HFFc6 (cell line): ENCODE measurements at regions not wholly inside any gene's neighbourhood (a gene's known extent, or its start where the extent isn't known, plus 50 kb on each side); places are given as distances from the start of the nearest gene placed in this dataset.
A peak's percentile ranks its signal among the peaks of the same experiment; 100 is the strongest.
"Not testable (repeated sequence)": the region's sequence is repeated elsewhere in the genome, so short reads cannot be mapped to it uniquely, and the experiment has no call there.

ENCODE experiments used
- DNase-seq: peaks from one replicate; pipeline ENCODE4 v3.0.0-alpha.2; 2018
- H3K27ac Mint-ChIP-seq: 2 replicates; pipeline ENCODE4 v1.8.0; 2020; ENCODE audit warnings: mild to moderate bottlenecking, mixed read lengths
- H3K27me3 Mint-ChIP-seq: 2 replicates; pipeline ENCODE4 v1.8.0; 2021; ENCODE audit warnings: mild to moderate bottlenecking, moderate library complexity, mixed read lengths; ENCODE audit not compliant: insufficient read depth
- H3K36me3 Mint-ChIP-seq: 2 replicates; pipeline ENCODE4 v1.8.0; 2021; ENCODE audit warnings: low read depth, mixed read lengths
- H3K4me1 Mint-ChIP-seq: 2 replicates; pipeline ENCODE4 v1.8.0; 2020; ENCODE audit warnings: low read depth, mixed read lengths
- H3K4me3 Mint-ChIP-seq: 2 replicates; pipeline ENCODE4 v1.8.0; 2020; ENCODE audit warnings: mild to moderate bottlenecking, moderate library complexity, mixed read lengths
- H3K9me3 Mint-ChIP-seq: 2 replicates; pipeline ENCODE4 v1.8.0; 2020; ENCODE audit warnings: mild to moderate bottlenecking, mixed read lengths
- CTCF ChIP-seq: fragments of 200-600 bp; sonication (generic); IDR thresholded peaks from 2 replicates; pipeline ENCODE4 v1.5.0; 2021; ENCODE audit warnings: antibody characterized with exemption, mild to moderate bottlenecking

GRCh38 chr10:29869593-29869992 lies 189.8 kb downstream of the JCAD start:
- no peak for TF ChIP-seq CTCF
- H3K4me3 Mint-ChIP-seq: no peak overlapping the region
- no peaks in the 10 kb centered on the region for H3K36me3 Mint-ChIP-seq
- H3K27me3 Mint-ChIP-seq: peaks cover 33% of the 10 kb centered on the region
- H3K9me3 Mint-ChIP-seq: peaks cover 7% of the 10 kb centered on the region
- no peak overlapping the region for H3K27ac Mint-ChIP-seq
- no peaks in the 10 kb centered on the region for H3K4me1 Mint-ChIP-seq
- DNase-seq: no peak

- Mint-ChIP-seq H3K4me3 (no peak overlapping the region), H3K27ac (no peak overlapping the region)
Measured at GRCh38 chr10:29866356-29866755, 193.0 kb downstream of the JCAD start.

GRCh38 chr10:29865700-29866355 lies 193.6 kb downstream of the JCAD start:
- Mint-ChIP-seq H3K4me1 (peaks cover 21% of the 10 kb centered on the region), H3K4me3 (no peak overlapping the region)
- TF ChIP-seq CTCF: no peak

More at GRCh38 chr10:29866356-29866755, 193.0 kb downstream of the JCAD start:
- no peak for DNase-seq
- H3K9me3 Mint-ChIP-seq: peaks cover 7% of the 10 kb centered on the region
- peaks cover 30% of the 10 kb centered on the region for H3K27me3 Mint-ChIP-seq
- no peak for TF ChIP-seq CTCF
- no peaks in the 10 kb centered on the region for H3K36me3 Mint-ChIP-seq
- H3K4me1 Mint-ChIP-seq: peaks cover 21% of the 10 kb centered on the region

DNA sequence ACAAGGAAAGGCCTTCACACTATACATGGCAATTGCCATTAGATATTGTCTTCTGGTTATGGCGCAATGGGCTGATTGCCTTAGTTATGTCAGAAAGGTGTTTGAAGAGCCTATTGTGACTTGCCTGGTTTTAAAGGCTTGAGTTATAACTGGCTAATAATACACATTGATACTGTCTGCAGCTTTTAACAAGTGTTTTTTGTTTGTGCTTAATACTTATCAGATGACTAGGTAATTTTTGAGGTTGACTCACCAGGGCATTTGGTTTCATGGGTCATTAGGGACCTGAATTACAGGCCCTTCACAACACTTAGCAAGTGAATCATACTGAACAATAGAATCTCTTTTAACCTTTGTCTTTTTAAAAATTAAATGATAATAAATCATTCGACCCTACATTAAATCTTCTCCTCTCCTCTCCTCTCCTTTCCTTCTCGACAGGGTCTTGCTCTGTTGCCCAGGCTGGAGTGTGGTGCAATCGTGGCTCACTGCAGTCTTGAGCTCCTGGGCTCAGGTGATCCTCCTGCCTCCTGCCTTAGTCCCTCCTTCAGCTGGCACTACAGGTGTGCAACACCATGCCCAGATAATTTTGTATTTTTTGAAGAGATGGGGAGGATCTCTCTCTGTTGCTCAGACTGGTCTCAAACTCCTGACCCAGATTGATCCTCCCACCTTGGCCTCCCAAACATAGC lies 196.3 kb downstream of the JCAD start:
- Mint-ChIP-seq H3K36me3 (no peaks in the 10 kb centered on the region), H3K4me1 (peaks cover 40% of the 10 kb centered on the region), H3K27me3 (peaks cover 44% of the 10 kb centered on the region), H3K27ac (no peak overlapping the region), H3K9me3 (no peaks in the 10 kb centered on the region), H3K4me3 (no peak overlapping the region)
- DNase-seq: peak; percentile 50
- no peak for TF ChIP-seq CTCF

More at GRCh38 chr10:29865700-29866355, 193.6 kb downstream of the JCAD start:
- Mint-ChIP-seq H3K9me3 (peaks cover 7% of the 10 kb centered on the region), H3K36me3 (no peaks in the 10 kb centered on the region), H3K27ac (no peak overlapping the region), H3K27me3 (peaks cover 30% of the 10 kb centered on the region)
- DNase-seq: no peak

GRCh38 chr10:29861811-29862505 lies 197.4 kb downstream of the JCAD start:
- Mint-ChIP-seq H3K9me3 (no peaks in the 10 kb centered on the region), H3K4me3 (no peak overlapping the region), H3K27me3 (peaks cover 41% of the 10 kb centered on the region), H3K36me3 (no peaks in the 10 kb centered on the region), H3K4me1 (peaks cover 45% of the 10 kb centered on the region), H3K27ac (no peak overlapping the region)
- DNase-seq: no peak
- TF ChIP-seq CTCF: no peak

- H3K27ac Mint-ChIP-seq, H3K9me3 Mint-ChIP-seq, DNase-seq: not testable (repeated sequence)
Measured at GRCh38 chr10:29861231-29861630, 198.2 kb downstream of the JCAD start.

More at GRCh38 chr10:29861231-29861630, 198.2 kb downstream of the JCAD start:
- peaks cover 46% of the 10 kb centered on the region for H3K27me3 Mint-ChIP-seq
- not testable (repeated sequence) for H3K36me3 Mint-ChIP-seq, H3K4me3 Mint-ChIP-seq
- H3K4me1 Mint-ChIP-seq: peaks cover 45% of the 10 kb centered on the region
